ENCODE measurements at regions not wholly inside any gene's neighbourhood (a gene's known extent, or its start where the extent isn't known, plus 50 kb on each side); places are given as distances from the start of the nearest gene placed in this dataset.

DNA sequence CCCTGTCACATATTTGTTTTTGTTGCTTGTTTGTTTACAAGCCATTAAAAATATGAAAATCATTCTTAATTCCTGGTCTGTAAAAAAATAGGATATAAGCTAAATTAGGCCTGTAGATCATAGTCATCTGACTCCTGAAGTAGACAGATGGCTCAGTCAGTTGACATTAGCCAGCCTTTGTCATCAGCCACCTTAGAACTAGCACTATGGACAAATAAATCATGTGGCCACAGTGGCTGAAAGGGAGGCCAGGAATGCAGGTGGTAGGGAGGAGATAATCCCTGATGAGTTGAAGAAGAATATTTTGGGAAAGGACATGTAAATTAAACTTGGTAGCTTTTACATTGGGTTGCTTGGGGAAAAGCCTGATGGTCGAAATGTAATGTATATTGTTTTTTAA lies 1544.9 kb downstream of the SI start (continued):
- no peak for TF ChIP-seq ZNF444 (CRISPR knock-in tag; IDR thresholded peaks at IDR 0.05)
- TF ChIP-seq U2AF1 (optimal IDR thresholded peaks at IDR 0.05; ENCODE audit: low read depth, low read length) = no peak
- no peak for TF ChIP-seq HNRNPK (IDR thresholded peaks at IDR 0.05; ENCODE audit: low read depth, low read length, poor library complexity, severe bottlenecking)
- no peak for TF ChIP-seq PBX2 (CRISPR knock-in tag; IDR thresholded peaks at IDR 0.05; ENCODE audit: low read depth)
- TF ChIP-seq PBX2 (tag; conservative IDR thresholded peaks at IDR 0.05; ENCODE audit: low read depth) = 0 out of 2 replicates have a peak, but pooled peaks have one; percentile 23
- no peak for TF ChIP-seq ZBTB33 (CRISPR knock-in tag; IDR thresholded peaks at IDR 0.05)
- no peak for TF ChIP-seq ZNF165 (CRISPR knock-in tag; IDR thresholded peaks at IDR 0.05; ENCODE audit: borderline replicate concordance)
- TF ChIP-seq ZNF146 (CRISPR knock-in tag; IDR thresholded peaks at IDR 0.05; ENCODE audit: unreplicated experiment) = no peak
- TF ChIP-seq, protein P1, sequence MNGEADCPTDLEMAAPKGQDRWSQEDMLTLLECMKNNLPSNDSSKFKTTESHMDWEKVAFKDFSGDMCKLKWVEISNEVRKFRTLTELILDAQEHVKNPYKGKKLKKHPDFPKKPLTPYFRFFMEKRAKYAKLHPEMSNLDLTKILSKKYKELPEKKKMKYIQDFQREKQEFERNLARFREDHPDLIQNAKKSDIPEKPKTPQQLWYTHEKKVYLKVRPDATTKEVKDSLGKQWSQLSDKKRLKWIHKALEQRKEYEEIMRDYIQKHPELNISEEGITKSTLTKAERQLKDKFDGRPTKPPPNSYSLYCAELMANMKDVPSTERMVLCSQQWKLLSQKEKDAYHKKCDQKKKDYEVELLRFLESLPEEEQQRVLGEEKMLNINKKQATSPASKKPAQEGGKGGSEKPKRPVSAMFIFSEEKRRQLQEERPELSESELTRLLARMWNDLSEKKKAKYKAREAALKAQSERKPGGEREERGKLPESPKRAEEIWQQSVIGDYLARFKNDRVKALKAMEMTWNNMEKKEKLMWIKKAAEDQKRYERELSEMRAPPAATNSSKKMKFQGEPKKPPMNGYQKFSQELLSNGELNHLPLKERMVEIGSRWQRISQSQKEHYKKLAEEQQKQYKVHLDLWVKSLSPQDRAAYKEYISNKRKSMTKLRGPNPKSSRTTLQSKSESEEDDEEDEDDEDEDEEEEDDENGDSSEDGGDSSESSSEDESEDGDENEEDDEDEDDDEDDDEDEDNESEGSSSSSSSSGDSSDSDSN (IDR thresholded peaks at IDR 0.05; ENCODE audit: borderline replicate concordance in 1 of 2, low read depth in 2 of 2, low read length in 2 of 2) = no peak
- no peak for TF ChIP-seq CBX1 (IDR thresholded peaks at IDR 0.05; ENCODE audit: low read depth)
- no peak for TF ChIP-seq ZNF655 (CRISPR knock-in tag; IDR thresholded peaks at IDR 0.05)
- TF ChIP-seq MCM7 (IDR thresholded peaks at IDR 0.05) = no peak
- no peak for TF ChIP-seq U2AF2 (optimal IDR thresholded peaks at IDR 0.05; ENCODE audit: low read depth, low read length)
